ENCODE measurements at regions not wholly inside any gene's neighbourhood (a gene's known extent, or its start where the extent isn't known, plus 50 kb on each side); places are given as distances from the start of the nearest gene placed in this dataset.

GRCh38 chr14:35988550-35988949, 162.4 kb downstream of the BRMS1L start:
- intact Hi-C loops (cut with DNase I) = no loop called here
- Histone ChIP-seq H3K9me3 (replicated peaks in 1 of 3) (no peaks in the 10 kb centered on the region), H3K4me1 (replicated peaks in 1 of 2) (no peaks in the 10 kb centered on the region), H3K4me3 (no peak overlapping the region), H3K27ac (no peak overlapping the region), H3K36me3 (replicated peaks in 1 of 2) (no peaks in the 10 kb centered on the region), H3K27me3 (no peaks in the 10 kb centered on the region)
- TF ChIP-seq CTCF (IDR thresholded peaks at IDR 0.05) (no peak), POLR2A (IDR thresholded peaks at IDR 0.05) (no peak)
- no peak for DNase-seq
- WGBS, 4 donors = 82 to 88% (median 84%) methylated on average over 7 of the region's 7 CpGs

GRCh38 chr14:35987731-35988130, 161.6 kb downstream of the BRMS1L start:
- intact Hi-C loops (cut with DNase I) = no loop called here
- Histone ChIP-seq H3K36me3 (replicated peaks in 1 of 2) (no peaks in the 10 kb centered on the region), H3K4me3 (no peak overlapping the region), H3K27ac (no peak overlapping the region), H3K27me3 (no peaks in the 10 kb centered on the region), H3K4me1 (replicated peaks in 1 of 2) (no peaks in the 10 kb centered on the region), H3K9me3 (replicated peaks in 1 of 3) (no peaks in the 10 kb centered on the region)
- TF ChIP-seq CTCF (IDR thresholded peaks at IDR 0.05) = no peak
- TF ChIP-seq POLR2A (IDR thresholded peaks at IDR 0.05) = no peak
- 78 to 85% (median 83%) methylated on average over 3 of the region's 3 CpGs for WGBS, 4 donors
- no peak for DNase-seq

GRCh38 chr14:35986219-35986573, 160.1 kb downstream of the BRMS1L start:
- WGBS, 4 donors = 62 to 81% (median 79%) methylated on average over 2 of the region's 2 CpGs
- no peak overlapping the region for H3K4me3 ChIP-seq
- H3K4me1 ChIP-seq (replicated peaks in 1 of 2) = no peaks in the 10 kb centered on the region
- no peaks in the 10 kb centered on the region for H3K27me3 ChIP-seq
- intact Hi-C loops (cut with DNase I) = no loop called here
- no peaks in the 10 kb centered on the region for H3K9me3 ChIP-seq (replicated peaks in 1 of 3)
- no peak overlapping the region for H3K27ac ChIP-seq
- TF ChIP-seq CTCF (IDR thresholded peaks at IDR 0.05) = no peak
- TF ChIP-seq POLR2A (IDR thresholded peaks at IDR 0.05) = no peak
- no peak for DNase-seq
- H3K36me3 ChIP-seq (replicated peaks in 1 of 2) = no peaks in the 10 kb centered on the region

GRCh38 chr14:35985474-35986218, 159.5 kb downstream of the BRMS1L start:
- H3K36me3 ChIP-seq (replicated peaks in 1 of 2) = no peaks in the 10 kb centered on the region
- TF ChIP-seq CTCF (IDR thresholded peaks at IDR 0.05) (no peak), POLR2A (IDR thresholded peaks at IDR 0.05) (no peak)
- H3K27me3 ChIP-seq = no peaks in the 10 kb centered on the region
- no peaks in the 10 kb centered on the region for H3K9me3 ChIP-seq (replicated peaks in 1 of 3)
- no peak for DNase-seq
- no peaks in the 10 kb centered on the region for H3K4me1 ChIP-seq (replicated peaks in 1 of 2)
- 56 to 73% (median 68%) methylated on average over 5 of the region's 5 CpGs for WGBS, 4 donors
- H3K27ac ChIP-seq = no peak overlapping the region
- no peak overlapping the region for H3K4me3 ChIP-seq
- intact Hi-C loops (cut with DNase I) = no loop called here

Measured in adrenal gland (tissue), 9 donors.